NCI-H526 (cell line): ENCODE measurements at regions not wholly inside any gene's neighbourhood (a gene's known extent, or its start where the extent isn't known, plus 50 kb on each side); places are given as distances from the start of the nearest gene placed in this dataset.
A peak's percentile ranks its signal among the peaks of the same experiment; 100 is the strongest.
"Not testable (repeated sequence)": the region's sequence is repeated elsewhere in the genome, so short reads cannot be mapped to it uniquely, and the experiment has no call there.

Experiments used
- DNase-seq, 2 experiments: peaks; one replicate each; lab custom pipeline; 2025; lab: John Stamatoyannopoulos, UW

GRCh38 chr1:83511146-83511726, 487.7 kb downstream of the TTLL7 start:
- DNase-seq: no peak

- DNase-seq: no peak
Measured at GRCh38 chr1:83509301-83509781, 489.6 kb downstream of the TTLL7 start.

GRCh38 chr1:83508485-83509151, 490.3 kb downstream of the TTLL7 start:
- no peak for DNase-seq

GRCh38 chr1:83505148-83505547, 493.8 kb downstream of the TTLL7 start:
- no peak for DNase-seq

GRCh38 chr1:83503153-83503552, 495.8 kb downstream of the TTLL7 start:
- DNase-seq: no peak

GRCh38 chr1:83500987-83501591, 497.8 kb downstream of the TTLL7 start:
- no peak for DNase-seq

GRCh38 chr1:83500531-83500930, 498.4 kb downstream of the TTLL7 start:
- no peak for DNase-seq

- DNase-seq: no peak
Measured at GRCh38 chr1:83499998-83500397, 498.9 kb downstream of the TTLL7 start.

- DNase-seq: peak in 1 of 2 experiments; percentile 11
Measured at GRCh38 chr1:83497563-83497962, 501.4 kb downstream of the TTLL7 start.

GRCh38 chr1:83495560-83495959, 503.4 kb downstream of the TTLL7 start:
- no peak for DNase-seq

GRCh38 chr1:83493633-83494032, 505.3 kb downstream of the TTLL7 start:
- DNase-seq: no peak

- DNase-seq: no peak
Measured at GRCh38 chr1:83491930-83492329, 507.0 kb downstream of the TTLL7 start.

- DNase-seq: no peak
Measured at GRCh38 chr1:83490988-83491387, 507.9 kb downstream of the TTLL7 start.

- not testable (repeated sequence) for DNase-seq
Measured at GRCh38 chr1:83488105-83488504, 510.8 kb downstream of the TTLL7 start.

GRCh38 chr1:83487460-83487859, 511.5 kb downstream of the TTLL7 start:
- not testable (repeated sequence) for DNase-seq

GRCh38 chr1:83485314-83486019, 513.5 kb downstream of the TTLL7 start:
- not testable (repeated sequence) for DNase-seq

- DNase-seq: not testable (repeated sequence)
Measured at GRCh38 chr1:83481284-83481683, 517.6 kb downstream of the TTLL7 start.

GRCh38 chr1:83479591-83480239, 519.2 kb downstream of the TTLL7 start:
- not testable (repeated sequence) for DNase-seq

- DNase-seq: not testable (repeated sequence)
Measured at GRCh38 chr1:83478127-83478526, 520.8 kb downstream of the TTLL7 start.

- peak; percentile 20 to 24 for DNase-seq
Measured at GRCh38 chr1:83476518-83476917, 522.4 kb downstream of the TTLL7 start.

GRCh38 chr1:83474946-83475345, 524.0 kb downstream of the TTLL7 start:
- not testable (repeated sequence) for DNase-seq

GRCh38 chr1:83473986-83474385, 524.9 kb downstream of the TTLL7 start:
- not testable (repeated sequence) for DNase-seq
